PC-3 (cell line): ENCODE measurements at regions not wholly inside any gene's neighbourhood (a gene's known extent, or its start where the extent isn't known, plus 50 kb on each side); places are given as distances from the start of the nearest gene placed in this dataset.

ENCODE experiments used
- ATAC-seq: fragments of 200-7000 bp; cut with Tn5 transposase; 2 replicates; pipeline ENCODE4 v1.9.1; 2020; ENCODE audit warnings: mild to moderate bottlenecking, moderate library complexity
- BruUV-seq: library from RNA; stranded (reverse); fragments of 400-500 nt; replicated peaks from 2 replicates; lab custom pipeline; 2021; lab: Mats Ljungman, UMichigan
- CTCF ChIA-PET: fragments of 300-600 bp; sonication (Branson Sonifier 250); formaldehyde crosslinking; loops from one replicate; lab custom pipeline; 2022; ENCODE audit warnings: antibody characterized with exemption; lab: Charles Lee
- POLR2A ChIA-PET: fragments of 300-600 bp; sonication (Branson Sonifier 250); formaldehyde crosslinking; loops from one replicate; lab custom pipeline; 2022; ENCODE audit warnings: antibody characterized with exemption; ENCODE audit not compliant: unreplicated experiment; lab: Charles Lee
- DNase-seq: peaks from one replicate; pipeline ENCODE4 v3.0.0-alpha.2; 2015
- H2AFZ ChIP-seq: fragments of 300-600 bp; sonication (generic); 2 replicates; pipeline ENCODE4 v1.6.0; 2016; ENCODE audit warnings: antibody characterized with exemption, low read length
- H3F3A ChIP-seq: fragments of 300-600 bp; sonication (generic); one replicate; pipeline ENCODE4 v1.6.0; 2017; ENCODE audit warnings: antibody characterized with exemption, low read length, control low read depth, mild to moderate bottlenecking; ENCODE audit not compliant: unreplicated experiment
- H3K27ac ChIP-seq: fragments of 300-600 bp; sonication (generic); 2 replicates; pipeline ENCODE4 v1.5.1; 2016; ENCODE audit warnings: mild to moderate bottlenecking, low read length
- H3K27me3 ChIP-seq: fragments of 300-600 bp; sonication (generic); 2 replicates; pipeline ENCODE4 v1.6.1; 2016; ENCODE audit warnings: low read length, mixed read lengths
- H3K36me3 ChIP-seq: fragments of 300-600 bp; sonication (generic); 2 replicates; pipeline ENCODE4 v1.6.1; 2016; ENCODE audit warnings: low read depth, mixed run types, low read length, mixed read lengths
- H3K4me1 ChIP-seq: fragments of 300-600 bp; sonication (generic); 2 replicates; pipeline ENCODE4 v1.5.1; 2016; ENCODE audit warnings: low read length; ENCODE audit not compliant: insufficient read depth
- H3K4me2 ChIP-seq: fragments of 300-600 bp; sonication (generic); 2 replicates; pipeline ENCODE4 v1.6.0; 2016; ENCODE audit warnings: low read length
- H3K4me3 ChIP-seq: fragments of 300-600 bp; sonication (generic); 2 replicates; pipeline ENCODE4 v1.5.1; 2016; ENCODE audit warnings: mild to moderate bottlenecking, low read length, mixed read lengths
- H3K79me2 ChIP-seq: fragments of 300-600 bp; sonication (generic); 2 replicates; pipeline ENCODE4 v1.6.1; 2017; ENCODE audit warnings: low read length, mixed read lengths
- H3K9ac ChIP-seq: fragments of 300-600 bp; sonication (generic); 2 replicates; pipeline ENCODE4 v1.6.0; 2016; ENCODE audit warnings: mild to moderate bottlenecking, low read length
- H3K9me2 ChIP-seq: fragments of 300-600 bp; sonication (generic); replicated peaks from 2 replicates; pipeline ENCODE4 v1.6.1; 2016; ENCODE audit warnings: mixed run types, low read length, mixed read lengths
- H3K9me3 ChIP-seq: fragments of 300-600 bp; sonication (generic); 2 replicates; pipeline ENCODE4 v1.6.1; 2016; ENCODE audit warnings: low read length, mixed read lengths
- H4K20me1 ChIP-seq: fragments of 300-600 bp; sonication (generic); 2 replicates; pipeline ENCODE4 v1.6.1; 2016; ENCODE audit warnings: low read length, mixed read lengths
- CTCF ChIP-seq: fragments of 300-600 bp; sonication (generic); conservative IDR thresholded peaks from 2 replicates; pipeline ENCODE4 v1.5.1; 2017; ENCODE audit warnings: antibody characterized with exemption, low read depth, mild to moderate bottlenecking, low read length
- EZH2 ChIP-seq: fragments of 300-600 bp; sonication (generic); IDR thresholded peaks from one replicate; pipeline ENCODE4 v1.6.1; 2017; ENCODE audit warnings: antibody characterized with exemption, mild to moderate bottlenecking, low read length; ENCODE audit not compliant: unreplicated experiment
- EZH2phosphoT487 ChIP-seq: fragments of 300-600 bp; sonication (generic); IDR thresholded peaks from 2 replicates; pipeline ENCODE4 v1.6.1; 2018; ENCODE audit warnings: mild to moderate bottlenecking, antibody characterized with exemption, low read length, borderline replicate concordance
- intact Hi-C: fragments of 100-400 bp; cut with micrococcal nuclease; formaldehyde crosslinking; loops from 2 replicates; pipeline ENCODE4 v1.9.0; 2023

- H3K27me3 ChIP-seq, result no peaks in the 10 kb centered on the region
- TF ChIP-seq CTCF, result no peak
- no peak for TF ChIP-seq EZH2phosphoT487
- no peak for TF ChIP-seq EZH2
- no peaks in the 10 kb centered on the region for H3K36me3 ChIP-seq
- H3K4me2 ChIP-seq, result no peak overlapping the region
- no peaks in the 10 kb centered on the region for H3K9me3 ChIP-seq
- no peak overlapping the region for H3K27ac ChIP-seq
- H2AFZ ChIP-seq, result no peak overlapping the region
- ChIA-PET POLR2A (no interaction called here), CTCF (no interaction called here)
- H3K79me2 ChIP-seq, result no peaks in the 10 kb centered on the region
- no peaks in the 10 kb centered on the region for H3F3A ChIP-seq
- H3K9me2 ChIP-seq, result no peaks in the 10 kb centered on the region
- intact Hi-C loops, result no loop called here
- BruUV-seq, result no TSS peak
- DNase-seq (no peak), ATAC-seq (no peak)
- H3K9ac ChIP-seq, result no peak overlapping the region
- no peak overlapping the region for H3K4me3 ChIP-seq
- H4K20me1 ChIP-seq, result no peaks in the 10 kb centered on the region
- no peaks in the 10 kb centered on the region for H3K4me1 ChIP-seq
These were observed 417.8 kb upstream of the INTU start for GRCh38 chr4:127214931-127215330.

GRCh38 chr4:127217586-127218229 is 415.0 kb upstream of the INTU start:
- H3K9ac ChIP-seq, result no peak overlapping the region
- no peak overlapping the region for H2AFZ ChIP-seq
- POLR2A ChIA-PET, result no interaction called here
- no TSS peak for BruUV-seq
- intact Hi-C loops, result no loop called here
- H4K20me1 ChIP-seq, result no peaks in the 10 kb centered on the region
- no peaks in the 10 kb centered on the region for H3K36me3 ChIP-seq
- H3K79me2 ChIP-seq, result no peaks in the 10 kb centered on the region
- no peak overlapping the region for H3K4me2 ChIP-seq
- TF ChIP-seq EZH2phosphoT487, result no peak
- H3K27me3 ChIP-seq, result no peaks in the 10 kb centered on the region
- no peak for DNase-seq
- H3K9me3 ChIP-seq, result no peaks in the 10 kb centered on the region
- ATAC-seq, result no peak
- H3K9me2 ChIP-seq, result no peaks in the 10 kb centered on the region
- H3K27ac ChIP-seq, result no peak overlapping the region
- CTCF ChIA-PET, result no interaction called here
- no peak overlapping the region for H3K4me3 ChIP-seq
- no peaks in the 10 kb centered on the region for H3K4me1 ChIP-seq
- no peaks in the 10 kb centered on the region for H3F3A ChIP-seq

- Histone ChIP-seq H3K27me3 (no peaks in the 10 kb centered on the region), H3K9ac (no peak overlapping the region), H3K4me2 (no peak overlapping the region), H3K9me3 (no peaks in the 10 kb centered on the region), H3K36me3 (no peaks in the 10 kb centered on the region), H3K79me2 (no peaks in the 10 kb centered on the region), H3K27ac (no peak overlapping the region), H4K20me1 (no peaks in the 10 kb centered on the region), H3F3A (no peaks in the 10 kb centered on the region), H3K4me3 (no peak overlapping the region), H3K4me1 (no peaks in the 10 kb centered on the region), H2AFZ (no peak overlapping the region), H3K9me2 (no peaks in the 10 kb centered on the region)
- no peak for DNase-seq
- TF ChIP-seq CTCF (no peak), EZH2phosphoT487 (no peak), EZH2 (no peak)
- no TSS peak for BruUV-seq
- intact Hi-C loops, result no loop called here
- POLR2A ChIA-PET, result no interaction called here
- CTCF ChIA-PET, result no interaction called here
- no peak for ATAC-seq
These were observed 413.5 kb upstream of the INTU start for GRCh38 chr4:127219232-127219631.
